Right atrium auricular region (tissue), 2 donors: ENCODE measurements at regions not wholly inside any gene's neighbourhood (a gene's known extent, or its start where the extent isn't known, plus 50 kb on each side); places are given as distances from the start of the nearest gene placed in this dataset.

ENCODE experiments used
- DNase-seq: peaks from one replicate; pipeline ENCODE4 v3.0.0-alpha.2; 2019; ENCODE audit warnings: low spot score
- H3K27ac ChIP-seq, 2 donors: fragments of 200-600 bp; sonication (generic); 1 replicate in 1 of 2; 2 replicates in 1 of 2; pipeline ENCODE4 v1.5.1; 2016 to 2019
- H3K27me3 ChIP-seq, 2 donors: fragments of 200-600 bp; sonication (generic); one replicate each; pipeline versions ENCODE4 v1.5.1 to v1.6.0; 2017 to 2019
- H3K36me3 ChIP-seq: fragments of 200-600 bp; sonication (generic); one replicate; pipeline ENCODE4 v1.5.1; 2016
- H3K4me1 ChIP-seq, 2 donors: fragments of 200-600 bp; sonication (generic); one replicate each; pipeline versions ENCODE4 v1.5.1 to v1.6.0; 2017 to 2019
- H3K4me3 ChIP-seq, 2 donors: fragments of 200-600 bp; sonication (generic); 1 replicate in 1 of 2; 2 replicates in 1 of 2; pipeline ENCODE4 v1.5.1; 2017 to 2019; ENCODE audit warnings: mild to moderate bottlenecking in 1 of 2, moderate library complexity in 1 of 2
- H3K9me3 ChIP-seq, 2 donors: fragments of 200-600 bp; sonication (generic); one replicate each; pipeline ENCODE4 v1.5.1; 2019
- TF ChIP-seq, protein P1 (sequence below), 2 donors: fragments of 200-600 bp; sonication (generic); IDR thresholded peaks; one replicate each; pipeline ENCODE4 v1.5.1; 2019; ENCODE audit warnings: antibody characterized with exemption in 2 of 2

DNA sequence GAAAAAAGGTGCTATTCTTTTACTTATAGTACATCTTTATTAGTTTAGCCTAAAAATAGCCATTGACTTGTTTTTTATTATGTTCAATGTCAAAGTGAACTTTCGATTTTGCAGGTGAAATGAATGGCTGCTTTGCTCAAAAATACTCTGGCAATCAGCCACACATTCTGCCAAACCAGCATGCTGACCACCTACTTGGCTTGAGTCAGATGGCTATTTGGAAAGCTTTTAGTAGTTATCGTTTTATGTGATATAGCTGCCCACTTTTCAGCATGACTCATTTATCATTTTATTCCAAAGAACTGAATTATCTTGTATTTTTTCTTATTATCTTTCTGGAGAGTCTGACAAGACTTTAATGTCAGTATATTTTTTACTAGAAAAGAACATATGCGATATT lies 1615.8 kb upstream of the TMEFF2 start:
- TF ChIP-seq, protein P1, sequence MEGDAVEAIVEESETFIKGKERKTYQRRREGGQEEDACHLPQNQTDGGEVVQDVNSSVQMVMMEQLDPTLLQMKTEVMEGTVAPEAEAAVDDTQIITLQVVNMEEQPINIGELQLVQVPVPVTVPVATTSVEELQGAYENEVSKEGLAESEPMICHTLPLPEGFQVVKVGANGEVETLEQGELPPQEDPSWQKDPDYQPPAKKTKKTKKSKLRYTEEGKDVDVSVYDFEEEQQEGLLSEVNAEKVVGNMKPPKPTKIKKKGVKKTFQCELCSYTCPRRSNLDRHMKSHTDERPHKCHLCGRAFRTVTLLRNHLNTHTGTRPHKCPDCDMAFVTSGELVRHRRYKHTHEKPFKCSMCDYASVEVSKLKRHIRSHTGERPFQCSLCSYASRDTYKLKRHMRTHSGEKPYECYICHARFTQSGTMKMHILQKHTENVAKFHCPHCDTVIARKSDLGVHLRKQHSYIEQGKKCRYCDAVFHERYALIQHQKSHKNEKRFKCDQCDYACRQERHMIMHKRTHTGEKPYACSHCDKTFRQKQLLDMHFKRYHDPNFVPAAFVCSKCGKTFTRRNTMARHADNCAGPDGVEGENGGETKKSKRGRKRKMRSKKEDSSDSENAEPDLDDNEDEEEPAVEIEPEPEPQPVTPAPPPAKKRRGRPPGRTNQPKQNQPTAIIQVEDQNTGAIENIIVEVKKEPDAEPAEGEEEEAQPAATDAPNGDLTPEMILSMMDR (IDR thresholded peaks at IDR 0.05), result no peak
- H3K36me3 ChIP-seq, result no peaks in the 10 kb centered on the region
- no peak for DNase-seq
- H3K4me3 ChIP-seq, result no peak overlapping the region
- no peak overlapping the region for H3K27ac ChIP-seq
- no peaks in the 10 kb centered on the region for H3K4me1 ChIP-seq
- no peaks in the 10 kb centered on the region for H3K27me3 ChIP-seq
- no peaks in the 10 kb centered on the region for H3K9me3 ChIP-seq

DNA sequence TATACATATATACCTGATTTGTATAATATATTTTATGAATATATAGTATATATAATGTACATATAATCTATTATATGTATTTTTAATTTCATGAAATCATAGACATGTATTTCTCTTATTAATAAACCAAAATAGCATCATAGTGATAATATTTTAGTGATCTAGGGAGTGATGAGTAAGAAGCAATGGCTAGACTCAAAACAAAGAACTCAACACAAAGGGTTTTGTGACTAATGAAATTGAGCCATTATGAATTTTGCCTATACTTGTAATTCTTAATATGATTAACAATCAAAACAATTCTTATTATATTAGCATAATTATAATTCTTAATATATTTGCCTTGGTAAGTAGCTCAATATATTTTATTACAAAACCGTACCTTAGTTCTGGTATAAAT lies 1614.1 kb upstream of the TMEFF2 start:
- H3K36me3 ChIP-seq, result no peaks in the 10 kb centered on the region
- no peaks in the 10 kb centered on the region for H3K9me3 ChIP-seq
- H3K4me3 ChIP-seq, result no peak overlapping the region
- no peaks in the 10 kb centered on the region for H3K27me3 ChIP-seq
- DNase-seq, result no peak
- no peaks in the 10 kb centered on the region for H3K4me1 ChIP-seq
- TF ChIP-seq, protein P1 (IDR thresholded peaks at IDR 0.05), result no peak
- H3K27ac ChIP-seq, result no peak overlapping the region

DNA sequence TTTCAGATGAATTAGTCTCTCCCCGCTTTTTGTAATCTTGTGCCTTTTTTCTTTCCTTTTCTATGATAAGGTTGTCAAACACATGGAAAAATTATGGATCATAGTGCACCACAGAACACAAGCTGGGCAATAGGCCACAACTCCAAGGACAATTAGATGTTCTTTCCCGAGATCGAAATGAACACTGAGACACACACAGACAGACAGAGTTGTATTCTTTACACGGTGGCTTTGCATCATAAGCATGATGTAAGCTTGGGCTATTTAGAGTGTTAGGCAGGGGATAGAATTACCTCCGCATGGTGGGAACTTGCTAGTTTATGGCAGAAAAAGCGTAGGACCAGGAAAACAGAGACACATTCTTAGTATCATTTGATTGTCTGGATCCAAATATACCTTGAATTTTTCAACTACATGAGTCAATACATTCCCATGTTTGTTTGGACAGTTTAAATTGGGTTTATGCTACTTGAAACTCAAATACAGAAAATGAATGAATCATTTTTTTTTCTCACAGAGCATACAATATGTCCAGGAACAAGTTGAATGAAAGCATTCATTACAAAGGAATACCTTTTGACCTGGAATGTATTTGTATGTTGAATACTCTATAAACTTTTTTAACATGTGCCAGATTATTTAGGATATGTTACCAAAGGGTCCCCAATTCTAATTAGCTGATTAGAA lies 1611.5 kb upstream of the TMEFF2 start:
- Histone ChIP-seq H3K27ac (no peak overlapping the region), H3K4me3 (no peak overlapping the region), H3K27me3 (no peaks in the 10 kb centered on the region), H3K36me3 (no peaks in the 10 kb centered on the region), H3K4me1 (no peaks in the 10 kb centered on the region), H3K9me3 (no peaks in the 10 kb centered on the region)
- no peak for DNase-seq
- TF ChIP-seq, protein P1 (IDR thresholded peaks at IDR 0.05), result no peak

DNA sequence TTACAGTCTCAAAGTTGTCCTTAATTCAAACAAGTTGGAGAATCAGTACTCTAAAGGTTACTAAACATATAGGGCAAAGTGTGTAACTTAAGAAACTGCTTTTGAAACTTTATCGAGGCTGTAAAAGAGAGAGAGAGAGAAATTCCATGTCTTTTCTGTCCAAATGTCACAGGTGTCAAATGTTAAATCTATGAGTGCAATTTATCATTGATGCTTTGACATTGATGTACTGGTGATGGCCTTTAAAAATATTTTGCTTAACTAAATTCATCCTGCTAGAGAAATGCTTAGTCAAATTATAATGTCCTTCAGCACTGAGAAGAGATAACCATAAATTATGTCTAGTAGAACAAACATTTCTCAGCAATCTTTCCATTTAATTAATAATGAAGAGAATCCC lies 1602.1 kb upstream of the TMEFF2 start:
- Histone ChIP-seq H3K4me1 (no peaks in the 10 kb centered on the region), H3K4me3 (no peak overlapping the region), H3K27me3 (no peaks in the 10 kb centered on the region), H3K36me3 (no peaks in the 10 kb centered on the region), H3K27ac (no peak overlapping the region), H3K9me3 (no peaks in the 10 kb centered on the region)
- TF ChIP-seq, protein P1 (IDR thresholded peaks at IDR 0.05), result no peak
- no peak for DNase-seq

DNA sequence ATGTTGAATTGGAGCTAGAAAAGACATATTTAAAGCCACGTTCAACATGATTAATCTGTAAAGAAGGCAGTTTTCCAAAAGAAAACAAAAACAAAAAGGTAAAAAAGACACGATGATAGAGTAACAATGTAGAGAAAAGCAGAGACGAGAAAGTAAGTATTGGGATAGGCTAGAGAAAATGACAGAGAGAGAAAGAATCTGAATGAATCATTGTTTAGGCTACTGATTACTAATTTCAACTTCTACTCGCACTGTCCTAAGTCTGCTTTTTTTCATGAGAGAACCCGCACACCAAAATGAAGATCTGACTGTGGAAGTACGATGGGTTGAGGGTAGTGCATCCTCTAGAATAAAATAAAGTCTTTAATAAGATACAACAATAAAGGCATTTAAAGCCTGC lies 1599.2 kb upstream of the TMEFF2 start:
- Histone ChIP-seq H3K36me3 (no peaks in the 10 kb centered on the region), H3K9me3 (no peaks in the 10 kb centered on the region), H3K4me1 (no peaks in the 10 kb centered on the region), H3K27me3 (no peaks in the 10 kb centered on the region), H3K4me3 (no peak overlapping the region), H3K27ac (no peak overlapping the region)
- TF ChIP-seq, protein P1 (IDR thresholded peaks at IDR 0.05), result no peak
- DNase-seq, result no peak

DNA sequence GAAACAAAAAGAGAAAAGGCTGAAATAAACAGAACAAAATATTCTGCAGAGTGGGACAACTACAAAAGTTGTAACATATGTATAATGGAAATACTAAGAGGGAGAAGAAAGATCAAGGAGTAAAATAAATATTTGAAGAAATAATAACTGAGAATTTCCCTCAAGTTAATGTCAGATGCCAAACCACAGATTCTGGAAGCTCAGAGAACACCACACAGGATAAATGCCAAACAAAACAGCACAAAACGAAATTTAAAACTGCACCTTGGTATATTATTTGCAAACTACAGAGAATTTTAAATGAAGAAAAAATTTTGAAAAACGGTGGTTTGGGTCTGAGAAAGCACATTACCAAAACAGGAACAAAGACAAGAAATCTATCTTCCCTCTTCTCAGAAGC lies 1588.9 kb upstream of the TMEFF2 start:
- Histone ChIP-seq H3K27ac (no peak overlapping the region), H3K4me3 (no peak overlapping the region), H3K4me1 (no peaks in the 10 kb centered on the region), H3K27me3 (no peaks in the 10 kb centered on the region), H3K36me3 (no peaks in the 10 kb centered on the region), H3K9me3 (peaks cover 0 to 6% of the 10 kb centered on the region in 2 donors)
- TF ChIP-seq, protein P1 (IDR thresholded peaks at IDR 0.05), result no peak
- DNase-seq, result no peak
